GM12873 (cell line): ENCODE measurements at regions not wholly inside any gene's neighbourhood (a gene's known extent, or its start where the extent isn't known, plus 50 kb on each side); places are given as distances from the start of the nearest gene placed in this dataset.

Experiments used
- CTCF ChIP-seq: IDR thresholded peaks from 2 replicates; pipeline ENCODE4 v1.5.1; 2012; ENCODE audit warnings: low read depth, mild to moderate bottlenecking, moderate library complexity, low read length, control low read depth; ENCODE audit not compliant: insufficient read depth; ENCODE audit errors: missing control alignments

- TF ChIP-seq CTCF: no peak
Measured at GRCh38 chr3:194906970-194907629, 221.4 kb downstream of the FAM43A start.

GRCh38 chr3:194907811-194908210 is 222.1 kb downstream of the FAM43A start:
- no peak for TF ChIP-seq CTCF

GRCh38 chr3:194908496-194908895 is 222.8 kb downstream of the FAM43A start:
- no peak for TF ChIP-seq CTCF

- TF ChIP-seq CTCF: no peak
Measured at GRCh38 chr3:194908972-194909371, 223.3 kb downstream of the FAM43A start.

- no peak for TF ChIP-seq CTCF
Measured at GRCh38 chr3:194910414-194910984, 224.8 kb downstream of the FAM43A start.

- TF ChIP-seq CTCF: no peak
Measured at GRCh38 chr3:194913316-194913715, 227.6 kb downstream of the FAM43A start.

- TF ChIP-seq CTCF: no peak
Measured at GRCh38 chr3:194925614-194926013, 239.9 kb downstream of the FAM43A start.

- no peak for TF ChIP-seq CTCF
Measured at GRCh38 chr3:194928227-194928626, 242.5 kb downstream of the FAM43A start.
